GM21619 (cell line): ENCODE measurements at regions not wholly inside any gene's neighbourhood (a gene's known extent, or its start where the extent isn't known, plus 50 kb on each side); places are given as distances from the start of the nearest gene placed in this dataset.
A peak's percentile ranks its signal among the peaks of the same experiment; 100 is the strongest.
"Not testable (repeated sequence)": the region's sequence is repeated elsewhere in the genome, so short reads cannot be mapped to it uniquely, and the experiment has no call there.

Experiments
- ATAC-seq: cut with Tn5 transposase; IDR thresholded peaks from one replicate; pipeline ENCODE4 v1.9.1; 2021; ENCODE audit not compliant: unreplicated experiment

GRCh38 chr14:43012817-43013216 lies 1406.1 kb downstream of the LRFN5 start:
- ATAC-seq = no peak

GRCh38 chr14:43005807-43006206 lies 1399.1 kb downstream of the LRFN5 start:
- ATAC-seq = no peak

GRCh38 chr14:43003845-43004244 lies 1397.2 kb downstream of the LRFN5 start:
- no peak for ATAC-seq

- ATAC-seq = no peak
Measured at GRCh38 chr14:43001731-43002130, 1395.1 kb downstream of the LRFN5 start.

- ATAC-seq = no peak
Measured at GRCh38 chr14:42994051-42994736, 1387.5 kb downstream of the LRFN5 start.

- no peak for ATAC-seq
Measured at GRCh38 chr14:42992930-42993329, 1386.3 kb downstream of the LRFN5 start.

- ATAC-seq = no peak
Measured at GRCh38 chr14:42980419-42980818, 1373.7 kb downstream of the LRFN5 start.

- ATAC-seq = not testable (repeated sequence)
Measured at GRCh38 chr14:42973171-42973570, 1366.5 kb downstream of the LRFN5 start.

GRCh38 chr14:42965512-42965911 lies 1358.8 kb downstream of the LRFN5 start:
- ATAC-seq = no peak

- ATAC-seq = no peak
Measured at GRCh38 chr14:42961509-42961908, 1354.8 kb downstream of the LRFN5 start.

GRCh38 chr14:42950363-42950762 lies 1343.7 kb downstream of the LRFN5 start:
- no peak for ATAC-seq

GRCh38 chr14:42947991-42948390 lies 1341.3 kb downstream of the LRFN5 start:
- no peak for ATAC-seq

GRCh38 chr14:42944284-42944683 lies 1337.6 kb downstream of the LRFN5 start:
- no peak for ATAC-seq

GRCh38 chr14:42931308-42931707 lies 1324.6 kb downstream of the LRFN5 start:
- ATAC-seq = no peak

- ATAC-seq = peak; percentile 48
Measured at GRCh38 chr14:42929806-42930480, 1323.3 kb downstream of the LRFN5 start.

- ATAC-seq = no peak
Measured at GRCh38 chr14:42927313-42927712, 1320.6 kb downstream of the LRFN5 start.

- ATAC-seq = no peak
Measured at GRCh38 chr14:42921901-42922300, 1315.2 kb downstream of the LRFN5 start.

- no peak for ATAC-seq
Measured at GRCh38 chr14:42918615-42919014, 1311.9 kb downstream of the LRFN5 start.

- ATAC-seq = no peak
Measured at GRCh38 chr14:42911642-42912041, 1305.0 kb downstream of the LRFN5 start.

- no peak for ATAC-seq
Measured at GRCh38 chr14:42909659-42910058, 1303.0 kb downstream of the LRFN5 start.

GRCh38 chr14:42893183-42893582 lies 1286.5 kb downstream of the LRFN5 start:
- ATAC-seq = no peak

GRCh38 chr14:42884100-42884499 lies 1277.4 kb downstream of the LRFN5 start:
- no peak for ATAC-seq

GRCh38 chr14:42877716-42878115 lies 1271.0 kb downstream of the LRFN5 start:
- ATAC-seq = no peak
